Tibial nerve (tissue), 3 donors: ENCODE measurements at regions not wholly inside any gene's neighbourhood (a gene's known extent, or its start where the extent isn't known, plus 50 kb on each side); places are given as distances from the start of the nearest gene placed in this dataset.

Experiments
- CTCF ChIP-seq, 5 experiments: fragments of 200-600 bp in 3 of 5; fragments of 450-650 bp in 2 of 5; sonication (generic) in 3 of 5; IDR thresholded peaks; one replicate each; pipeline ENCODE4 v1.5.1; 2016 to 2019; ENCODE audit warnings: antibody characterized with exemption in 5 of 5, mild to moderate bottlenecking in 3 of 5, moderate library complexity in 2 of 5
- POLR2A ChIP-seq, 2 donors: fragments of 450-650 bp; IDR thresholded peaks; one replicate each; pipeline ENCODE4 v1.6.1; 2017; ENCODE audit warnings: antibody characterized with exemption in 2 of 2, mild to moderate bottlenecking in 2 of 2, moderate library complexity in 2 of 2

- TF ChIP-seq CTCF (IDR thresholded peaks at IDR 0.05) = no peak
- no peak for TF ChIP-seq POLR2A (IDR thresholded peaks at IDR 0.05)
Measured at GRCh38 chr22:33194529-33195077, 136.4 kb upstream of the SYN3 start.
